ENCODE measurements at regions not wholly inside any gene's neighbourhood (a gene's known extent, or its start where the extent isn't known, plus 50 kb on each side); places are given as distances from the start of the nearest gene placed in this dataset.
A peak's percentile ranks its signal among the peaks of the same experiment; 100 is the strongest.

- Histone ChIP-seq H3K27me3 (ENCODE audit: insufficient read depth, low read length) (no peaks in the 10 kb centered on the region; the same call in 1 of the 2 replicates), H2AFZ (ENCODE audit: low read length, unreplicated experiment) (peak overlapping the region; percentile 95), H3K79me2 (ENCODE audit: control insufficient read depth, insufficient read depth, low read length, unreplicated experiment) (no peaks in the 10 kb centered on the region), H3K4me3 (ENCODE audit: low read depth, low read length) (peak overlapping the region; percentile 88), H3K36me3 (ENCODE audit: insufficient read depth, low read length) (no peaks in the 10 kb centered on the region), H3K27ac (ENCODE audit: low read depth, low read length) (no peak overlapping the region), H3K4me1 (ENCODE audit: control insufficient read depth, insufficient read depth, low read length, unreplicated experiment) (no peaks in the 10 kb centered on the region)
These were observed 159.7 kb upstream of the CDH12 start for GRCh38 chr5:23012842-23013241.

- Histone ChIP-seq H2AFZ (ENCODE audit: low read length, unreplicated experiment) (no peak overlapping the region), H3K4me1 (ENCODE audit: control insufficient read depth, insufficient read depth, low read length, unreplicated experiment) (no peaks in the 10 kb centered on the region), H3K79me2 (ENCODE audit: control insufficient read depth, insufficient read depth, low read length, unreplicated experiment) (no peaks in the 10 kb centered on the region), H3K27me3 (ENCODE audit: insufficient read depth, low read length) (no peaks in the 10 kb centered on the region; the same call in 1 of the 2 replicates), H3K4me3 (ENCODE audit: low read depth, low read length) (no peak overlapping the region), H3K27ac (ENCODE audit: low read depth, low read length) (no peak overlapping the region), H3K36me3 (ENCODE audit: insufficient read depth, low read length) (no peaks in the 10 kb centered on the region)
These were observed 154.6 kb upstream of the CDH12 start for GRCh38 chr5:23007762-23008161.

DNA sequence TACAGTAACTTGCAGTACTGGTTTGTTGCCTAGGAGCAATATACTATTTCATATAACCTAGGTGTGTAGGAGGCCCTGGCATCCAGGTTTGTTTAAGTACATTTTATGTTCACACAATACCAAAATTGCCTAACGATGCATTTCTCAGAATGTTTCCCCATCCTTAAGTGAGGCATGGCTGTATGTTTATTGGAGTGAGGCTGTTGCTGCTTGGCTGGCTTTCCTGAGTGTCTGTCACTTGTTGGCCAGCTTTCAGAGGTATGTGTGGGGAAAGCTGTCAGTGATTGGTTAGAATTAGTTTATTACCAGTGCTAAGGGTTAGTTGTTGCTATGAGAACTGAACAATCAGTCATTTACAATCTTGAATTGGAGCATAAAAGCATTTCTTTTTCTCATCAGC lies 154.1 kb upstream of the CDH12 start:
- H3K36me3 ChIP-seq (ENCODE audit: insufficient read depth, low read length) = no peaks in the 10 kb centered on the region
- no peaks in the 10 kb centered on the region; the same call in 1 of the 2 replicates for H3K27me3 ChIP-seq (ENCODE audit: insufficient read depth, low read length)
- no peaks in the 10 kb centered on the region for H3K79me2 ChIP-seq (ENCODE audit: control insufficient read depth, insufficient read depth, low read length, unreplicated experiment)
- no peak overlapping the region for H3K4me3 ChIP-seq (ENCODE audit: low read depth, low read length)
- H2AFZ ChIP-seq (ENCODE audit: low read length, unreplicated experiment) = no peak overlapping the region
- H3K4me1 ChIP-seq (ENCODE audit: control insufficient read depth, insufficient read depth, low read length, unreplicated experiment) = no peaks in the 10 kb centered on the region
- H3K27ac ChIP-seq (ENCODE audit: low read depth, low read length) = no peak overlapping the region

DNA sequence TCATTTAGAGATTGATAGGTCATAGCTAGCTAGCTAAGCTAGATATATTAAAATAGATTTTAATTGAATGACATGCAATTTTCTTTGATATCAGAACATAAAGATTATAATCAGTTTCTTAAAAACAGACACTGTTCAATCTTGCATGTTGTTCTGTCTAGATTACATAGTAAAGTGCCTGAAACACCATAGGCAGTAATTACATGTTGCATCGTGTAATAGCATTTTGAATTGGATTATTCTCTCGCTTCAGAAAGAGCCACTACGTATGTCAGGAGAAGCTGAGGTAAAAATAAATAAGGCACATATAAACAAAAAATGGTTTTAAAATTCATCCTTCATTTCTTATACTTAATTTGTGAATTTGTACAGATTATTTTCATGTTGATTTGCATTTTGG lies 148.0 kb upstream of the CDH12 start:
- Histone ChIP-seq H3K27me3 (ENCODE audit: insufficient read depth, low read length) (no peaks in the 10 kb centered on the region; the same call in 1 of the 2 replicates), H2AFZ (ENCODE audit: low read length, unreplicated experiment) (no peak overlapping the region), H3K27ac (ENCODE audit: low read depth, low read length) (no peak overlapping the region), H3K4me3 (ENCODE audit: low read depth, low read length) (no peak overlapping the region), H3K36me3 (ENCODE audit: insufficient read depth, low read length) (no peaks in the 10 kb centered on the region), H3K79me2 (ENCODE audit: control insufficient read depth, insufficient read depth, low read length, unreplicated experiment) (no peaks in the 10 kb centered on the region), H3K4me1 (ENCODE audit: control insufficient read depth, insufficient read depth, low read length, unreplicated experiment) (no peaks in the 10 kb centered on the region)

GRCh38 chr5:22998774-22999173 lies 145.6 kb upstream of the CDH12 start:
- no peaks in the 10 kb centered on the region for H3K4me1 ChIP-seq (ENCODE audit: control insufficient read depth, insufficient read depth, low read length, unreplicated experiment)

GRCh38 chr5:22998362-22998761 lies 145.2 kb upstream of the CDH12 start:
- H2AFZ ChIP-seq (ENCODE audit: low read length, unreplicated experiment) = no peak overlapping the region

More at GRCh38 chr5:22998774-22999173, 145.6 kb upstream of the CDH12 start:
- Histone ChIP-seq H3K4me3 (ENCODE audit: low read depth, low read length) (no peak overlapping the region), H2AFZ (ENCODE audit: low read length, unreplicated experiment) (no peak overlapping the region), H3K36me3 (ENCODE audit: insufficient read depth, low read length) (no peaks in the 10 kb centered on the region), H3K79me2 (ENCODE audit: control insufficient read depth, insufficient read depth, low read length, unreplicated experiment) (no peaks in the 10 kb centered on the region), H3K27me3 (ENCODE audit: insufficient read depth, low read length) (no peaks in the 10 kb centered on the region; the same call in 1 of the 2 replicates), H3K27ac (ENCODE audit: low read depth, low read length) (no peak overlapping the region)

GRCh38 chr5:22988937-22989336 lies 135.8 kb upstream of the CDH12 start:
- Histone ChIP-seq H3K36me3 (ENCODE audit: insufficient read depth, low read length) (no peaks in the 10 kb centered on the region), H3K27me3 (ENCODE audit: insufficient read depth, low read length) (no peaks in the 10 kb centered on the region), H3K4me3 (ENCODE audit: low read depth, low read length) (no peak overlapping the region), H3K79me2 (ENCODE audit: control insufficient read depth, insufficient read depth, low read length, unreplicated experiment) (no peaks in the 10 kb centered on the region), H3K27ac (ENCODE audit: low read depth, low read length) (no peak overlapping the region), H2AFZ (ENCODE audit: low read length, unreplicated experiment) (no peak overlapping the region), H3K4me1 (ENCODE audit: control insufficient read depth, insufficient read depth, low read length, unreplicated experiment) (no peaks in the 10 kb centered on the region)

More at GRCh38 chr5:22998362-22998761, 145.2 kb upstream of the CDH12 start:
- Histone ChIP-seq H3K27ac (ENCODE audit: low read depth, low read length) (no peak overlapping the region), H3K27me3 (ENCODE audit: insufficient read depth, low read length) (no peaks in the 10 kb centered on the region), H3K36me3 (ENCODE audit: insufficient read depth, low read length) (no peaks in the 10 kb centered on the region), H3K4me3 (ENCODE audit: low read depth, low read length) (no peak overlapping the region), H3K79me2 (ENCODE audit: control insufficient read depth, insufficient read depth, low read length, unreplicated experiment) (no peaks in the 10 kb centered on the region), H3K4me1 (ENCODE audit: control insufficient read depth, insufficient read depth, low read length, unreplicated experiment) (no peaks in the 10 kb centered on the region)

DNA sequence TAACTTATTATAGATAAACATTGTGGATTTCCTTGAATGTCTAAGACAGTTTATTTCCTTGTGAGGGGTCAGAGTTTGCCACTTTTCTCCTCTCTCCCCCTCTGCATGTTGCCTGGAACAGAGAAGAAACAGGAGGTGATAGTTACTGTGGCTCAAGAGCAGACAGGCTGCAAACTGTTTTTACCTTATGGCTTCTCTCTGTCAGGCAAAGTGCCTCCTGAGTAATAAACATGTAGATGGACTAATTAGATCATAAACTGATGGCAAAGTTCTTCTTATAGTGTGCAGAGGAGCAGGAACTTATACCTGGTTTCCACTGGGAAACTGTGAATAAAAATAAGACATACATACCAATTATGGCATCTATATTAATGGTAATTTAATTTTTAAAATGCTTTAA lies 133.1 kb upstream of the CDH12 start:
- Histone ChIP-seq H2AFZ (ENCODE audit: low read length, unreplicated experiment) (no peak overlapping the region), H3K27ac (ENCODE audit: low read depth, low read length) (no peak overlapping the region), H3K36me3 (ENCODE audit: insufficient read depth, low read length) (no peaks in the 10 kb centered on the region), H3K79me2 (ENCODE audit: control insufficient read depth, insufficient read depth, low read length, unreplicated experiment) (no peaks in the 10 kb centered on the region), H3K4me1 (ENCODE audit: control insufficient read depth, insufficient read depth, low read length, unreplicated experiment) (no peaks in the 10 kb centered on the region), H3K27me3 (ENCODE audit: insufficient read depth, low read length) (no peaks in the 10 kb centered on the region), H3K4me3 (ENCODE audit: low read depth, low read length) (no peak overlapping the region)

DNA sequence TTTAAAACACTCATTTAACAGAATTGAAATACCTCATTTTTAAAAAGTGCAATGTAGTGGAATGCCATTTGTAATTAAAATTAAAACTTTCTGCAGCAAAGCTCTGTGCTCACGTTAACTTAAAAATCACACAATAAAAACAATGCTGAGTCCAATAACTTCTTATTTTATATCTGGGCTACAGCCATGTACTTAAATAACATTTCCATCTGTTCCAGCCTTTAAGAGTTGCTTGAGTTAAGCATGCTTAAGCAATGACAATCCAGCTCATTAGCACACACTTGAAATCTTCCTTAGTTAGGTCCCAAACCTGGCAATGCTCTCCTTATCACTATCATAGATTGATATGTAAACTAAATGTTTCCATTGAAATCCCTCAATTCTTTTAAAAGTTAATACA lies 132.3 kb upstream of the CDH12 start:
- no peak overlapping the region for H3K27ac ChIP-seq (ENCODE audit: low read depth, low read length)
- no peaks in the 10 kb centered on the region for H3K36me3 ChIP-seq (ENCODE audit: insufficient read depth, low read length)
- H3K4me1 ChIP-seq (ENCODE audit: control insufficient read depth, insufficient read depth, low read length, unreplicated experiment) = no peaks in the 10 kb centered on the region
- H3K79me2 ChIP-seq (ENCODE audit: control insufficient read depth, insufficient read depth, low read length, unreplicated experiment) = no peaks in the 10 kb centered on the region
- no peak overlapping the region for H2AFZ ChIP-seq (ENCODE audit: low read length, unreplicated experiment)
- no peaks in the 10 kb centered on the region for H3K27me3 ChIP-seq (ENCODE audit: insufficient read depth, low read length)
- no peak overlapping the region for H3K4me3 ChIP-seq (ENCODE audit: low read depth, low read length)

DNA sequence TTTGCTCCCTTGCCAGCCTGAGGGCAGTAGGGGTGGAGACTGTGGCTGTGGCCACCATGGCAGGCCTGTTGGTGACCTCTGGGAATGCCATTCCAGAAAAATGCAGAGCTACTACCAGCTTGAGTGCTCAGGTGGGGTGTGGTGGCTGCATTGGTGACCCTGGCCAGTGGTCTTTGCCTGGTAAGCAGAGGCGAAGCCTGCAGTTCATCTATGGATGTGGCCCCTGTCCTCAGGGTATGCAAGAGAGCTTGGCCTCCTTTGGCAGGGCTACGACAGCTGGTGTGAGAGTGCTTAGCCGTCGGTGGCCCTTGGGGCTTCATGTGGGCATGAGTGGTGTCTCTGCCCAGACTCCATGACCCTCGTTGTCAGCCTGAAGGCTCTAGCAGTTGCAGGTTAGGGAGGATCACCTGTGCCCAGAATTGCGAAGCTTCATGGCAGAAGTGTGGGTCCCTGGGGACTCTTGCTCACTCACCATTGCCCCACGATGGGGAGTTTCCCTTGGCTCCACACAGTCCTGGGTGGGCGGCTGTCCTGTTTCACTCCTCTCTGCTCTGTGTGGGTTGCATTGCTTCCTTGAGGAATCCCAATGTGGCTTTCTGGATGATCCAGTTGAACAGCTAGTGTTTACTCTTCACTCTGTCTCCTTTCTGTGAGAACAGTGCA lies 117.9 kb upstream of the CDH12 start:
- Histone ChIP-seq H3K36me3 (ENCODE audit: insufficient read depth, low read length) (no peaks in the 10 kb centered on the region), H3K27me3 (ENCODE audit: insufficient read depth, low read length) (no peaks in the 10 kb centered on the region), H3K79me2 (ENCODE audit: control insufficient read depth, insufficient read depth, low read length, unreplicated experiment) (no peaks in the 10 kb centered on the region), H3K4me3 (ENCODE audit: low read depth, low read length) (no peak overlapping the region), H3K4me1 (ENCODE audit: control insufficient read depth, insufficient read depth, low read length, unreplicated experiment) (no peaks in the 10 kb centered on the region), H3K27ac (ENCODE audit: low read depth, low read length) (no peak overlapping the region), H2AFZ (ENCODE audit: low read length, unreplicated experiment) (no peak overlapping the region)

DNA sequence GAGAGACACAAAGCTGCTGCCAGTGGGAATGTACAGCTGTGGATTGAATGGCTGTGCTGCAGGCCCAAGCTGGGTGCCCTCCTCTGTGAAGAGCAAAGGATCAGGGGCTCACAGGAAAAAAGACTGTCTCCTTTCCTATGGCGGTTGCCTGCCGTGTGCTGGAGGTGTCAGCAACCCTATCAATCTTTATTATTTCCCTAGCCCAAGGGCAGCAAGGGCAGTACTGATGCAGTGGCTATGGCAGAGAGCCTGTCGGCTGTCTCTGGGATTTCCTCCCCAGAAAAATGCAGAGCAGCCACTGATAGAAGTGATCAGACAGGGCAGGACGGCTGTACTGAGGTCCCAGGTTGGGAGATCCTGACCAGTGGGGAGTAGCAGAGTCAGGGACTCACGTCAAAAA lies 117.3 kb upstream of the CDH12 start:
- no peaks in the 10 kb centered on the region for H3K27me3 ChIP-seq (ENCODE audit: insufficient read depth, low read length)
- H3K4me3 ChIP-seq (ENCODE audit: low read depth, low read length) = no peak overlapping the region
- no peaks in the 10 kb centered on the region for H3K36me3 ChIP-seq (ENCODE audit: insufficient read depth, low read length)
- no peaks in the 10 kb centered on the region for H3K4me1 ChIP-seq (ENCODE audit: control insufficient read depth, insufficient read depth, low read length, unreplicated experiment)
- no peak overlapping the region for H3K27ac ChIP-seq (ENCODE audit: low read depth, low read length)
- H3K79me2 ChIP-seq (ENCODE audit: control insufficient read depth, insufficient read depth, low read length, unreplicated experiment) = no peaks in the 10 kb centered on the region
- no peak overlapping the region for H2AFZ ChIP-seq (ENCODE audit: low read length, unreplicated experiment)
